Lower lobe of right lung (tissue), 2 donors: ENCODE measurements at regions not wholly inside any gene's neighbourhood (a gene's known extent, or its start where the extent isn't known, plus 50 kb on each side); places are given as distances from the start of the nearest gene placed in this dataset.

Experiments
- ATAC-seq, 2 donors: fragments of 200-7000 bp; cut with Tn5 transposase; one replicate each; pipeline ENCODE4 v1.9.1; 2020 to 2022; ENCODE audit warnings: mild to moderate bottlenecking in 2 of 2, moderate library complexity in 2 of 2
- DNase-seq: peaks from one replicate; pipeline ENCODE4 v3.0.0-alpha.2; 2020
- H3K27ac ChIP-seq: fragments of 200-600 bp; one replicate; pipeline ENCODE4 v1.8.0; 2022
- H3K27me3 ChIP-seq: fragments of 200-600 bp; one replicate; pipeline ENCODE4 v1.8.0; 2022; ENCODE audit warnings: low read depth
- H3K36me3 ChIP-seq: fragments of 200-600 bp; one replicate; pipeline ENCODE4 v1.8.0; 2022; ENCODE audit warnings: mild to moderate bottlenecking
- H3K4me1 ChIP-seq: fragments of 200-600 bp; one replicate; pipeline ENCODE4 v1.8.0; 2022
- H3K4me3 ChIP-seq: fragments of 200-600 bp; one replicate; pipeline ENCODE4 v1.8.0; 2022; ENCODE audit warnings: mild to moderate bottlenecking
- H3K9me3 ChIP-seq: fragments of 200-600 bp; one replicate; pipeline ENCODE4 v1.8.0; 2022
- intact Hi-C: fragments of 100-400 bp; cut with DNase I; formaldehyde crosslinking; loops from one replicate; pipeline ENCODE4 v1.11.0; 2022
- TF ChIP-seq, protein P1 (sequence below): fragments of 200-600 bp; IDR thresholded peaks from one replicate; pipeline ENCODE4 v1.8.0; 2022; ENCODE audit warnings: antibody characterized with exemption, mild to moderate bottlenecking
- donor health status: DM: no; HTN: yes; CAD: no; lungs with severe emphysema.

DNA sequence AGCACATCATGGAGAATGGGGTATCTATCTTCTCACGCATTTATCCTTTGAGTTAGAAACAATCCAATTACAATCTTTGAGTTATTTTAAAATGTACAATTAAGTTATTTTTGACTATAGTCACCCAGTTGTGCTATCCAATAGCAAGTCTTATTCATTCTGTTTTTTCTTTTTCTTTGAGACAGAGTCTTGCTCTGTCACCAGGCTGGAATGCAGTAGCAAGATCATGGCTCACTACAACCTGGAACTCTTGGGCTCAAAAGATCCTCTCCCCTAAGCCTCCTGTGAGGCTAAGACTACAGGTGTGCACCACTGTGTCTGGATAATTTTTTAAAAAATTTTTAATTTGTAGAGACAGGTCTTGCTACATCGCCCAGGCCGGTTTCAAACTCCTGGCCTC is 201.5 kb upstream of the ZNF217 start:
- intact Hi-C loops, result no loop called here
- H3K27me3 ChIP-seq, result no peaks in the 10 kb centered on the region

DNA sequence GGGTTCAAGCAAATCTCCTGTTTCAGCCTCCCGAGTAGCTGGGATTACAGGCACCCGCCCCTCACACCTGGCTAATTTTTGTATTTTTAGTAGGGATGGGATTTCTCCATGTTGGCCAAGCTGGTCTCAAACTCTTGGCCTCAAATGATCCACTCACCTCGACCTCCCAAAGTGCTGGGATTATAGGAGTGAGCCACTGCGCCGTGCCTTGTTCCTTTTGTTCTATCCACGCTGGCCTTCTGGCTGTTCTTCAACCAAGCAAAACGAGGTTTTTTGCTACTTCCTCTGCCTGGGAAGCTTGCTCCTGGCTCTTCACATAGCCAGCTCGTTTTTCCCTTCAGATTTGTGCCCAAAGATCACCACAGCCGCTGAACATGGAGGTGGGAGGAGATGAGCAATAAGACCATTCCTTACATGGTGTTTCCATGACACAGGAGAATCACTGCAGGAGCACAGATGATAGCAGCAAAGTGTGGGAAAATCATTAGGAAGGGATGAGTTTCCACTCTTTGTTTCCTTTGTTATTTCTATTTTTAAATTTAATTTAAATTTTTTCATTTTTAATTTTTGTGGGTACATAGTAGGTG is 201.0 kb upstream of the ZNF217 start:
- Histone ChIP-seq H3K4me1 (no peaks in the 10 kb centered on the region), H3K4me3 (no peak overlapping the region), H3K36me3 (no peaks in the 10 kb centered on the region), H3K9me3 (no peaks in the 10 kb centered on the region), H3K27ac (no peak overlapping the region), H3K27me3 (no peaks in the 10 kb centered on the region)
- ATAC-seq, result no peak
- intact Hi-C loops, result no loop called here
- TF ChIP-seq, protein P1, sequence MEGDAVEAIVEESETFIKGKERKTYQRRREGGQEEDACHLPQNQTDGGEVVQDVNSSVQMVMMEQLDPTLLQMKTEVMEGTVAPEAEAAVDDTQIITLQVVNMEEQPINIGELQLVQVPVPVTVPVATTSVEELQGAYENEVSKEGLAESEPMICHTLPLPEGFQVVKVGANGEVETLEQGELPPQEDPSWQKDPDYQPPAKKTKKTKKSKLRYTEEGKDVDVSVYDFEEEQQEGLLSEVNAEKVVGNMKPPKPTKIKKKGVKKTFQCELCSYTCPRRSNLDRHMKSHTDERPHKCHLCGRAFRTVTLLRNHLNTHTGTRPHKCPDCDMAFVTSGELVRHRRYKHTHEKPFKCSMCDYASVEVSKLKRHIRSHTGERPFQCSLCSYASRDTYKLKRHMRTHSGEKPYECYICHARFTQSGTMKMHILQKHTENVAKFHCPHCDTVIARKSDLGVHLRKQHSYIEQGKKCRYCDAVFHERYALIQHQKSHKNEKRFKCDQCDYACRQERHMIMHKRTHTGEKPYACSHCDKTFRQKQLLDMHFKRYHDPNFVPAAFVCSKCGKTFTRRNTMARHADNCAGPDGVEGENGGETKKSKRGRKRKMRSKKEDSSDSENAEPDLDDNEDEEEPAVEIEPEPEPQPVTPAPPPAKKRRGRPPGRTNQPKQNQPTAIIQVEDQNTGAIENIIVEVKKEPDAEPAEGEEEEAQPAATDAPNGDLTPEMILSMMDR, result no peak
- no peak for DNase-seq

More for the DNA sequence above, 201.5 kb upstream of the ZNF217 start:
- no peak overlapping the region for H3K27ac ChIP-seq
- ATAC-seq (no peak), DNase-seq (no peak)
- H3K36me3 ChIP-seq, result no peaks in the 10 kb centered on the region
- no peaks in the 10 kb centered on the region for H3K9me3 ChIP-seq
- TF ChIP-seq, protein P1, result no peak
- no peak overlapping the region for H3K4me3 ChIP-seq
- no peaks in the 10 kb centered on the region for H3K4me1 ChIP-seq

DNA sequence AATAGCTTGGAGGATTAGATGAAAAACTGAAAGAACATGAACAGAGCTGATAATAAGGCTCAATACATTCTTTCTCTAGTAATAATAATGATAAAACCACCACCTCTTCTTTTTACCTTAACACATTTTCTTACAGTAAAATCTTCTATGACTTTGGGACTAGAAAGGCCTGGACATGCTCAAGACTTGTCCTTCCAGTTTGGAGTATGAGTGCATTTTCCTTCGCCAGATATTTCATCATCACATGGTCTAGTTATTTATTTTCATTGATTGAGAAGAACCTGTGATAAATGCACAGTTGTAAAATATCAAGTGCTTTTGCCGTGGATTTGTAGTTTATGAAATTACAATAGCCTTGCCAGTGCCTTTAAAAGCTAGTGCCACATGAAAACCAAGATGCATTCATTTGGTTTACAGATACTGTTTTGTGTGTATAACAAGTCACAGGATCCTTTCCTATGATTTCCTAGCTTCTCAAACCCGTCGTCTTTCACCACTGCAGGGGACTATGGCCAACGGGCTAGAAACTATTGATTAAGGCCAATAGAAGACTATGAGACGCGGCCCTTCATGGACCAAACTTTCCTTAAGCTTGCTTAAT is 200.2 kb upstream of the ZNF217 start:
- no peaks in the 10 kb centered on the region for H3K36me3 ChIP-seq
- H3K4me1 ChIP-seq, result no peaks in the 10 kb centered on the region
- intact Hi-C loops, result no loop called here
- ATAC-seq, result no peak
- H3K4me3 ChIP-seq, result no peak overlapping the region
- H3K27me3 ChIP-seq, result no peaks in the 10 kb centered on the region
- DNase-seq, result no peak
- no peaks in the 10 kb centered on the region for H3K9me3 ChIP-seq
- TF ChIP-seq, protein P1, result no peak
- no peak overlapping the region for H3K27ac ChIP-seq

DNA sequence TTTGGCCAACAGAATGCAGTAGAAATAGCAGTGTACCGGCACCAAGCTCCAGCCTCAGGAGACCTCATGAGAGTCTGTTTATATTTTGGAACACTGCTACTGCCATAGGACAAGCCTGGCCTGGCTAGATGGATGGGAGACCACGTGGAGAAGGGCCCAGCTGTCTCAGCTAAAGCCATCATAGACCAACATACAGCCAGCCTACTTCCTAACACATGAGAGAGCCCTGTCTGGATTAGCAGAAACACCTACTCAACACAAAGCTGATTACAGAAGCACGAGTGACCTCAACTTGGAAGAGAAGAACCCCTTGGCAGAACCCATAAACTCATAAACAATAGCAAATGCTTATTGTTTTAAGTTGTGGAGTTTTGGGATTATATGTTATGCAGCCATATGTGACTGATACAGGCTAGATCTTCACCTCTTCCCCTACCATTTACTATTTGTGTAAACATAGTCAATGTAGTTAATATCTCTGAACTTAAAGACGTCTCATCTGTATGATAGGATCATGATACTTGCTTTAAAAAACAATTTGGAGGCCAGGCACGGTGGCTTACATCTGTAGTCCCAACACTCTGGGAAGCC is 199.4 kb upstream of the ZNF217 start:
- H3K27me3 ChIP-seq, result no peaks in the 10 kb centered on the region
- intact Hi-C loops, result no loop called here
- H3K27ac ChIP-seq, result no peak overlapping the region
- DNase-seq (no peak), ATAC-seq (no peak)
- TF ChIP-seq, protein P1, result no peak
- no peaks in the 10 kb centered on the region for H3K4me1 ChIP-seq
- no peak overlapping the region for H3K4me3 ChIP-seq
- H3K36me3 ChIP-seq, result no peaks in the 10 kb centered on the region
- no peaks in the 10 kb centered on the region for H3K9me3 ChIP-seq

DNA sequence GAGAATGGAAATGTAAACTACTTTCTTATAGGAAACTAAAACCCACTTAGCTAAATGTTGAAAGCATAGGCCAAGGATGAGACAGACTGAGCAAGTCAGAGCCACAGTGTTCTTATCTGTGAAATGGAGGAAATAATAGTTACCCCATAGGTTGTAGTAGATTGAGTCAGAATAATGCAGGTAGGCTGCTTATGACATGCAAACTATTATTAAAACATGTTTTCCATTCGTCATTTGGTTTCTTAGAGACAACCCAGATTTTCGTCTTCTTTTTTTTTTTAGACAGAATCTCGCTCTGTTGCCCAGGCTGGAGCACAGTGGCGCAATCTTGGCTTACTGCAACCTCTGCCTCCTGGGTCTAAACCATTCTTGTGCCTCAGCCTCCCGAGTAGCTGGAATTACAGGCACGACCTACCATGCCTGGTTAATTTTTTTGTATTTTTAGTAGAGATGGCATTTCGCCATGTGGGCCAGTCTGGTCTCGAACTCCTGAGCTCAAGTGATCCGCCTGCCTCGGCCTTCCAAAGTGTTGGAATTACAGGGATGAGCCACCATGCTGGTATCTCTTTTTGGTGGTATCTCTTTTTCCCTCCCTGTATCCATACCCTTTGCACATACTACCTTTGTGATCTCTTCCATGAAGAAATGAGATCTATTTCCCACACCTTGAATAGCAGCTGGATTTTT is 196.5 kb upstream of the ZNF217 start:
- intact Hi-C loops, result no loop called here
- peaks cover 18% of the 10 kb centered on the region for H3K4me1 ChIP-seq
- no peaks in the 10 kb centered on the region for H3K36me3 ChIP-seq
- no peaks in the 10 kb centered on the region for H3K27me3 ChIP-seq
- H3K9me3 ChIP-seq, result no peaks in the 10 kb centered on the region
- TF ChIP-seq, protein P1, result no peak
- ATAC-seq (no peak), DNase-seq (no peak)
- no peak overlapping the region for H3K4me3 ChIP-seq
- no peak overlapping the region for H3K27ac ChIP-seq
